RWPE1 (cell line): ENCODE measurements at regions not wholly inside any gene's neighbourhood (a gene's known extent, or its start where the extent isn't known, plus 50 kb on each side); places are given as distances from the start of the nearest gene placed in this dataset.
"Not testable (repeated sequence)": the region's sequence is repeated elsewhere in the genome, so short reads cannot be mapped to it uniquely, and the experiment has no call there.

Experiments used
- CTCF ChIA-PET: fragments of 350-600 bp; sonication (Branson Sonifier 250); formaldehyde crosslinking; extraction: SDS; loops from one replicate; lab custom pipeline; 2021; lab: Yijun Ruan, JAX
- POLR2A ChIA-PET: fragments of 400-600 bp; formaldehyde crosslinking; extraction: SDS; loops from one replicate; lab custom pipeline; 2020; ENCODE audit warnings: antibody characterized with exemption; ENCODE audit not compliant: low non-redundant PET; lab: Yijun Ruan, JAX
- DNase-seq: peaks from one replicate; pipeline ENCODE4 v3.0.0; 2012; ENCODE audit warnings: low spot score
- H3K27ac ChIP-seq: fragments of 450-650 bp; 2 replicates; pipeline ENCODE4 v1.5.1; 2017
- CTCF ChIP-seq: fragments of 450-650 bp; conservative IDR thresholded peaks from 2 replicates; pipeline ENCODE4 v1.5.1; 2017; ENCODE audit warnings: low read depth, mild to moderate bottlenecking

DNA sequence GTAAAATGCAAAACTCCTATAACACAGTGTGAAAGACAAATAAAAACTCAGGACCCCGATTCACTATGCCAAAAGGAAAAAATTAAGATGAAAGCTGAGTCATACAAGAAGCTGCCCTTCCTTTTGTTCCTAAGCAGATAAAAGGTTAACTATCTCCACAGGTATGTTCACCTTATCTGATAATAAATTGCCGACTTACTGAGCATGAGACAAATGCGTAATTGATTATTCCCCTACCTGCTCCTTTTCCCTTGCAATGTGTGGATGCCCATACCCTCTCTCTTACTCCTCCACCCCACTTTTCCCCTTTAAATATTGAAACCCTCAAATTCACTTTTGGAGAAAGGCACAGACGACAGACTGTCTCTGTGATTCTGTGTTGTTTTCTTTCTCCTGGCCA is 148.6 kb upstream of the TMEM260 start:
- ChIA-PET POLR2A (no interaction called here), CTCF (no interaction called here)
- TF ChIP-seq CTCF = no peak
- no peak overlapping the region for H3K27ac ChIP-seq
- no peak for DNase-seq

GRCh38 chr14:56449670-56450213 is 129.9 kb upstream of the TMEM260 start:
- CTCF ChIA-PET = no interaction called here
- TF ChIP-seq CTCF = no peak
- POLR2A ChIA-PET = no interaction called here
- no peak for DNase-seq
- no peak overlapping the region for H3K27ac ChIP-seq

- no peak for DNase-seq
- TF ChIP-seq CTCF = no peak
- ChIA-PET POLR2A (no interaction called here), CTCF (no interaction called here)
- no peak overlapping the region for H3K27ac ChIP-seq
Observed at GRCh38 chr14:56452940-56453339, 126.7 kb upstream of the TMEM260 start.

- DNase-seq, H3K27ac ChIP-seq, POLR2A ChIA-PET: not testable (repeated sequence)
- CTCF ChIA-PET = interaction anchor here (0.6 kb wide), 1 partner anchor 33 kb away, joined by 3 read pairs; no protein-coding TSS in a partner anchor
Observed at GRCh38 chr14:56454680-56455079, 124.9 kb upstream of the TMEM260 start.

- H3K27ac ChIP-seq = no peak overlapping the region
- no peak for DNase-seq
- ChIA-PET CTCF (interaction anchor here (1.4 kb wide), 1 partner anchor 32 kb away, joined by 3 read pairs; no protein-coding TSS in a partner anchor), POLR2A (no interaction called here)
- no peak for TF ChIP-seq CTCF
Observed at GRCh38 chr14:56460469-56460868, 119.1 kb upstream of the TMEM260 start.

- TF ChIP-seq CTCF = no peak
- no peak for DNase-seq
- H3K27ac ChIP-seq = no peak overlapping the region
- CTCF ChIA-PET = interaction anchor here (0.6 to 1.4 kb wide), 2 partner anchors 33 to 786 kb away, joined by 3 to 4 read pairs; no protein-coding TSS in a partner anchor
- POLR2A ChIA-PET = no interaction called here
Observed at GRCh38 chr14:56461276-56462275, 118.0 kb upstream of the TMEM260 start.
